GM23338 (cell line): ENCODE measurements at regions not wholly inside any gene's neighbourhood (a gene's known extent, or its start where the extent isn't known, plus 50 kb on each side); places are given as distances from the start of the nearest gene placed in this dataset.

Experiments used
- CREB1 ChIP-seq: fragments of 250-450 bp; sonication (Bioruptor Pico); IDR thresholded peaks from 2 replicates; pipeline ENCODE4 v1.5.0; 2020; ENCODE audit warnings: low read depth, mild to moderate bottlenecking, moderate library complexity
- CTCF ChIP-seq, 2 experiments: fragments of 200-600 bp in 1 of 2; sonication (generic) in 1 of 2; conservative IDR thresholded peaks; 2 replicates each; pipeline versions ENCODE4 v1.5.1 to v1.6.1; 2016 to 2017; ENCODE audit warnings: antibody characterized with exemption in 2 of 2, low read depth in 2 of 2, mild to moderate bottlenecking in 2 of 2, moderate library complexity in 1 of 2
- ETS1 ChIP-seq: IDR thresholded peaks from 2 replicates; pipeline ENCODE4 v1.6.1; 2016; ENCODE audit warnings: antibody characterized with exemption
- EZH2 ChIP-seq: fragments of 200-600 bp; sonication (generic); IDR thresholded peaks from one replicate; pipeline ENCODE4 v1.8.0; 2017; ENCODE audit warnings: antibody characterized with exemption, mild to moderate bottlenecking, low read depth; ENCODE audit not compliant: unreplicated experiment
- EZH2phosphoT487 ChIP-seq: fragments of 200-600 bp; sonication (generic); IDR thresholded peaks from one replicate; pipeline ENCODE4 v1.8.1; 2018; ENCODE audit warnings: antibody characterized with exemption; ENCODE audit not compliant: unreplicated experiment
- NANOG ChIP-seq: IDR thresholded peaks from 2 replicates; pipeline ENCODE4 v1.6.1; 2016; ENCODE audit warnings: antibody characterized with exemption, borderline replicate concordance
- REST ChIP-seq: IDR thresholded peaks from one replicate; pipeline ENCODE4 v1.6.1; 2018; ENCODE audit warnings: antibody characterized with exemption; ENCODE audit not compliant: unreplicated experiment
- STAT1 ChIP-seq: IDR thresholded peaks from one replicate; pipeline ENCODE4 v1.6.1; 2016; ENCODE audit warnings: antibody characterized with exemption; ENCODE audit not compliant: unreplicated experiment
- ZNF114 ChIP-seq: fragments of 250-450 bp; sonication (Bioruptor Pico); IDR thresholded peaks from 2 replicates; pipeline ENCODE4 v1.5.0; 2020; ENCODE audit warnings: mild to moderate bottlenecking, moderate library complexity
- ZNF331 ChIP-seq: fragments of 250-450 bp; sonication (Bioruptor Pico); IDR thresholded peaks from 2 replicates; pipeline ENCODE4 v1.5.0; 2020; ENCODE audit warnings: low read depth, mild to moderate bottlenecking, moderate library complexity
- ZNF462 ChIP-seq: fragments of 250-450 bp; sonication (Bioruptor Pico); IDR thresholded peaks from 2 replicates; pipeline ENCODE4 v1.5.0; 2020; ENCODE audit warnings: mild to moderate bottlenecking, moderate library complexity

- TF ChIP-seq ZNF462 (CRISPR knock-in tag): no peak
- TF ChIP-seq ETS1: no peak
- no peak for TF ChIP-seq REST
- no peak for TF ChIP-seq EZH2
- TF ChIP-seq STAT1: no peak
- no peak for TF ChIP-seq CREB1
- TF ChIP-seq EZH2phosphoT487: no peak
- TF ChIP-seq ZNF331 (CRISPR knock-in tag): no peak
- no peak for TF ChIP-seq NANOG
- no peak for TF ChIP-seq ZNF114 (CRISPR knock-in tag)
- no peak for TF ChIP-seq CTCF (conservative IDR thresholded peaks at IDR 0.05; ENCODE audit: low read depth in 2 of 2)
These were observed 68.8 kb upstream of the SERTAD2 start (continued) for GRCh38 chr2:64722291-64723044.
